ENCODE measurements at regions not wholly inside any gene's neighbourhood (a gene's known extent, or its start where the extent isn't known, plus 50 kb on each side); places are given as distances from the start of the nearest gene placed in this dataset.

DNA sequence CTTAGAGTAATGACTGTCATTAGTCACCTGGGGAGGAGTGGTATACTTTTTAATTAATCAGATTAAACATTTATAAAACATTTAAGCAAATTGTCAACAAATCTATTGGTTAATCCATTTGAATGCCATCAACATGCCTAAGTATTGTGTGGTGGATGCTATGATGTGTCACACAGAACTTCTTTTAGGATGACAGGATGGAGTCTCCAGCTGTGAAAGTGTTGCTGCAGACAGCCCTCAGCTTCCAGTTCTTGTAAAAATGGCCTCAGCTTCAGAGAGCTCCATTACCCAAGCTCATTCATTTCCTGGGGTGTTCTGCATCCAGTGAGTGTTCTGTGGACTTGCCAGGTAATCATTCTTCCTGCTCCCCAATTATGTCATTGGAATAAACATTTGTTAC is 74.3 kb upstream of the CLNK start:
- Histone ChIP-seq H3K9ac (ENCODE audit: low read depth in 1 of 2, low read length in 2 of 2) (no peak overlapping the region), H3K36me3 (ENCODE audit: control insufficient read depth in 4 of 4, insufficient read depth in 3 of 4, low read depth in 1 of 4, low read length in 3 of 4) (no peaks in the 10 kb centered on the region), H3K27me3 (ENCODE audit: control insufficient read depth in 4 of 4, insufficient read depth in 4 of 4, low read length in 3 of 4) (no peaks in the 10 kb centered on the region), H3K27ac (ENCODE audit: low read depth in 1 of 2, low read length in 2 of 2) (no peak overlapping the region), H3K9me3 (ENCODE audit: control insufficient read depth in 4 of 4, low read length in 3 of 4) (no peaks in the 10 kb centered on the region), H3K4me1 (ENCODE audit: control insufficient read depth in 4 of 4, insufficient read depth in 4 of 4, low read length in 3 of 4) (no peaks in the 10 kb centered on the region), H3K4me3 (ENCODE audit: low read depth in 1 of 3, low read length in 3 of 3) (no peak overlapping the region)
- DNase-seq (ENCODE audit: low spot score), result no peak
- no peak for TF ChIP-seq GABPA (IDR thresholded peaks at IDR 0.05 in 1 of 2, conservative IDR thresholded peaks at IDR 0.05 in 1 of 2)
- no peak for TF ChIP-seq RAD21 (IDR thresholded peaks at IDR 0.05)
- TF ChIP-seq FOXA2 (IDR thresholded peaks at IDR 0.05), result no peak
- TF ChIP-seq REST (IDR thresholded peaks at IDR 0.05), result no peak

GRCh38 chr4:10753856-10754402 is 69.4 kb upstream of the CLNK start:
- Histone ChIP-seq H3K4me3 (ENCODE audit: low read depth in 1 of 3, low read length in 3 of 3) (no peak overlapping the region), H3K27me3 (ENCODE audit: control insufficient read depth in 4 of 4, insufficient read depth in 4 of 4, low read length in 3 of 4) (peaks cover 0 to 6% (median under 1%) of the 10 kb centered on the region in 4 donors), H3K36me3 (ENCODE audit: control insufficient read depth in 4 of 4, insufficient read depth in 3 of 4, low read depth in 1 of 4, low read length in 3 of 4) (no peaks in the 10 kb centered on the region), H3K27ac (ENCODE audit: low read depth in 1 of 2, low read length in 2 of 2) (no peak overlapping the region), H3K9ac (ENCODE audit: low read depth in 1 of 2, low read length in 2 of 2) (no peak overlapping the region), H3K9me3 (ENCODE audit: control insufficient read depth in 4 of 4, low read length in 3 of 4) (no peaks in the 10 kb centered on the region), H3K4me1 (ENCODE audit: control insufficient read depth in 4 of 4, insufficient read depth in 4 of 4, low read length in 3 of 4) (no peaks in the 10 kb centered on the region)
- 76% methylated on average over 2 of the region's 2 CpGs for WGBS
- DNase-seq (ENCODE audit: low spot score), result no peak
- TF ChIP-seq ZBTB33 (IDR thresholded peaks at IDR 0.05) (no peak), FOXA1 (IDR thresholded peaks at IDR 0.05) (no peak), RXRA (IDR thresholded peaks at IDR 0.05) (no peak), REST (IDR thresholded peaks at IDR 0.05) (no peak), HNF4G (IDR thresholded peaks at IDR 0.05) (no peak), HNF4A (conservative IDR thresholded peaks at IDR 0.05) (no peak), JUND (IDR thresholded peaks at IDR 0.05) (no peak), YY1 (IDR thresholded peaks at IDR 0.05) (no peak), SP1 (IDR thresholded peaks at IDR 0.05) (no peak)
- TF ChIP-seq, protein P1, sequence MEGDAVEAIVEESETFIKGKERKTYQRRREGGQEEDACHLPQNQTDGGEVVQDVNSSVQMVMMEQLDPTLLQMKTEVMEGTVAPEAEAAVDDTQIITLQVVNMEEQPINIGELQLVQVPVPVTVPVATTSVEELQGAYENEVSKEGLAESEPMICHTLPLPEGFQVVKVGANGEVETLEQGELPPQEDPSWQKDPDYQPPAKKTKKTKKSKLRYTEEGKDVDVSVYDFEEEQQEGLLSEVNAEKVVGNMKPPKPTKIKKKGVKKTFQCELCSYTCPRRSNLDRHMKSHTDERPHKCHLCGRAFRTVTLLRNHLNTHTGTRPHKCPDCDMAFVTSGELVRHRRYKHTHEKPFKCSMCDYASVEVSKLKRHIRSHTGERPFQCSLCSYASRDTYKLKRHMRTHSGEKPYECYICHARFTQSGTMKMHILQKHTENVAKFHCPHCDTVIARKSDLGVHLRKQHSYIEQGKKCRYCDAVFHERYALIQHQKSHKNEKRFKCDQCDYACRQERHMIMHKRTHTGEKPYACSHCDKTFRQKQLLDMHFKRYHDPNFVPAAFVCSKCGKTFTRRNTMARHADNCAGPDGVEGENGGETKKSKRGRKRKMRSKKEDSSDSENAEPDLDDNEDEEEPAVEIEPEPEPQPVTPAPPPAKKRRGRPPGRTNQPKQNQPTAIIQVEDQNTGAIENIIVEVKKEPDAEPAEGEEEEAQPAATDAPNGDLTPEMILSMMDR (IDR thresholded peaks at IDR 0.05; ENCODE audit: low read depth, low read length, missing input control), result no peak
- TF ChIP-seq, protein P2, sequence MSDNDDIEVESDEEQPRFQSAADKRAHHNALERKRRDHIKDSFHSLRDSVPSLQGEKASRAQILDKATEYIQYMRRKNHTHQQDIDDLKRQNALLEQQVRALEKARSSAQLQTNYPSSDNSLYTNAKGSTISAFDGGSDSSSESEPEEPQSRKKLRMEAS (IDR thresholded peaks at IDR 0.05), result no peak

All from liver (tissue), 8 donors.